GM12892 (cell line): ENCODE measurements at regions not wholly inside any gene's neighbourhood (a gene's known extent, or its start where the extent isn't known, plus 50 kb on each side); places are given as distances from the start of the nearest gene placed in this dataset.

Source experiments
- POLR2A ChIP-seq: IDR thresholded peaks from 2 replicates; pipeline ENCODE4 v1.6.1; 2011; ENCODE audit warnings: low read depth, low read length, control low read depth
- TAF1 ChIP-seq: IDR thresholded peaks from 2 replicates; pipeline ENCODE4 v1.6.1; 2011; ENCODE audit warnings: low read depth, mild to moderate bottlenecking, control low read depth, low read length, borderline replicate concordance

DNA sequence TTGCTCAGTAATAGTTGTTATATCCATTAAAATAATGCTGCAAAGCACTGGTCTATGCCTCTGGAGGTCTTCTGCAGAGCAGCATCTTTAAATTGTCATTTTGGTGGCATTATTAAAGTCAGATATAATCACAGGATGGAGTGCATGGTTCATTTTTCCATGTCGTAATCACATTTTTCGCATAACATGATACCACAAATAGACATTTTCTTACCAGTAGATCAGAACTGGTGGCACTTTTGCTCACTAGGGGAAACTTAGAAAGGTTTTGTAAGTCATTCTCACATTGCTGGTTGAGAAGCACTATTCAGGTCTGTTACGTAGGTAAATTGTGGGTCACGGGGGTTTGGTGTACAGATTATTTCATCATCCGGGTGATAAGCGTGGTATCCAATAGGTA is 484.5 kb upstream of the PRKX start:
- TF ChIP-seq POLR2A (no peak), TAF1 (no peak)
